ENCODE measurements at regions not wholly inside any gene's neighbourhood (a gene's known extent, or its start where the extent isn't known, plus 50 kb on each side); places are given as distances from the start of the nearest gene placed in this dataset.

GRCh38 chr1:88039240-88039639 is 644.8 kb upstream of the PKN2 start:
- ChIA-PET CTCF (no interaction called here), POLR2A (no interaction called here)
- no peak overlapping the region for H3K4me3 Mint-ChIP-seq (ENCODE audit: unreplicated experiment)
- Histone ChIP-seq H3K4me3 (ENCODE audit: low read depth, low read length) (no peak overlapping the region), H3K9me3 (peaks cover 3% of the 10 kb centered on the region; the same call in 1 of the 2 replicates), H3K27me3 (replicated peaks; ENCODE audit: control insufficient read depth, insufficient read depth, low read length) (no peaks in the 10 kb centered on the region), H3K36me3 (ENCODE audit: control insufficient read depth, insufficient read depth, low read length) (no peaks in the 10 kb centered on the region), H3K4me1 (no peaks in the 10 kb centered on the region)
- intact Hi-C loops (cut with micrococcal nuclease; ENCODE audit: unreplicated experiment) = no loop called here
- H3K36me3 Mint-ChIP-seq (ENCODE audit: insufficient read depth, unreplicated experiment) = no peaks in the 10 kb centered on the region
- H3K9me3 Mint-ChIP-seq (ENCODE audit: unreplicated experiment) = peaks cover 22% of the 10 kb centered on the region
- H3K27me3 Mint-ChIP-seq (ENCODE audit: insufficient read depth, unreplicated experiment) = no peaks in the 10 kb centered on the region
- no peak for DNase-seq
- no peaks in the 10 kb centered on the region for H3K4me1 Mint-ChIP-seq (ENCODE audit: low read depth, unreplicated experiment)
- no peak for TF ChIP-seq CTCF (IDR thresholded peaks at IDR 0.05; ENCODE audit: insufficient read depth in 1 of 2, low read depth in 1 of 2, low read length in 1 of 2, severe bottlenecking in 1 of 2, unreplicated experiment in 1 of 2)
- BruUV-seq (replicated peaks) = no TSS peak
- H3K27ac Mint-ChIP-seq (ENCODE audit: unreplicated experiment) = no peak overlapping the region

DNA sequence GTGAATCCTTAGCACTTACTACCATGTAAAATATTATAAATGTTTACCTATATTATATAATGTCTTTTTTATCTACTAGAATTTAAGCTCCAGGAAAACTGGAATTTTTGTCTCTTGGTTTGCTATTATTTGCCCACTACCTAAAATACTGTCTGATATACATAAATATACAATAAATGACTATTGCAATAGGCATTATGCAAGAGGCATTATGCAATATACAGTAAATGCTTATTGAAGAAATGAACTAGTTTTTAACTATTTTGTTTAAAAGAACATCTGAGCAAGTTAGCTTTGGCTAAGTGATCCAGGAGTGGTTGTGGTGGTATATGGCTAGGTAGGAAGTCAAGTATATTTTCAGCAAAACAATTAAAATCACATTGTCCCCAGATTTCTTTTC is 640.2 kb upstream of the PKN2 start:
- H3K4me3 Mint-ChIP-seq (ENCODE audit: unreplicated experiment) = no peak overlapping the region

DNA sequence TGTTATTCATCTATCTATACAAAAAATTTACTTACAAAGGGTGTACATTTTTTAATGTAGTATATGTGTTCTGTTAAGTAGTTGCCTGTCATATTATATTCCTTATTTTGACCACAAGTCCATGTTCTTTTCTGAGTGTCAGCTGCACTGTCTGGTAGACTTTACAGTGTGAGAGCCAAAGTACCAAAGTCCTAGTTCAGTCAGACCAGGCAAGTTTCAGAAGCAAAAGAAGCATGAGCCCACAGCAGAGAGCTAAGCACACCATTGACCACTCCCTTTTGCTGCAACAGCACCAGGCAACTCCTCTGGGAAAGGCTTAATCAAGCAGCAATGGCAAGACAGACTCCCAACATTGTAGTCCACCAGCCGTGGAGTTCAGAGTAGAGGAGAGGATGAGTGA is 631.9 kb upstream of the PKN2 start:
- H3K27ac Mint-ChIP-seq (ENCODE audit: unreplicated experiment) = no peak overlapping the region

More for the DNA sequence above, 640.2 kb upstream of the PKN2 start:
- Mint-ChIP-seq H3K27me3 (ENCODE audit: insufficient read depth, unreplicated experiment) (no peaks in the 10 kb centered on the region), H3K9me3 (ENCODE audit: unreplicated experiment) (peaks cover 13% of the 10 kb centered on the region), H3K27ac (ENCODE audit: unreplicated experiment) (no peak overlapping the region), H3K4me1 (ENCODE audit: low read depth, unreplicated experiment) (no peaks in the 10 kb centered on the region), H3K36me3 (ENCODE audit: insufficient read depth, unreplicated experiment) (no peaks in the 10 kb centered on the region)
- ChIA-PET CTCF (no interaction called here), POLR2A (no interaction called here)
- intact Hi-C loops (cut with micrococcal nuclease; ENCODE audit: unreplicated experiment) = no loop called here
- BruUV-seq (replicated peaks) = no TSS peak
- Histone ChIP-seq H3K9me3 (peaks cover 3% of the 10 kb centered on the region; the same call in 1 of the 2 replicates), H3K36me3 (ENCODE audit: control insufficient read depth, insufficient read depth, low read length) (no peaks in the 10 kb centered on the region), H3K27me3 (replicated peaks; ENCODE audit: control insufficient read depth, insufficient read depth, low read length) (no peaks in the 10 kb centered on the region), H3K4me3 (ENCODE audit: low read depth, low read length) (no peak overlapping the region), H3K4me1 (no peaks in the 10 kb centered on the region)
- no peak for DNase-seq
- TF ChIP-seq CTCF (IDR thresholded peaks at IDR 0.05; ENCODE audit: insufficient read depth in 1 of 2, low read depth in 1 of 2, low read length in 1 of 2, severe bottlenecking in 1 of 2, unreplicated experiment in 1 of 2) = no peak

More for the DNA sequence above, 631.9 kb upstream of the PKN2 start:
- Histone ChIP-seq H3K36me3 (ENCODE audit: control insufficient read depth, insufficient read depth, low read length) (no peaks in the 10 kb centered on the region), H3K9me3 (no peaks in the 10 kb centered on the region), H3K4me1 (no peaks in the 10 kb centered on the region), H3K4me3 (ENCODE audit: low read depth, low read length) (no peak overlapping the region), H3K27me3 (replicated peaks; ENCODE audit: control insufficient read depth, insufficient read depth, low read length) (no peaks in the 10 kb centered on the region)
- BruUV-seq (replicated peaks) = no TSS peak
- H3K27me3 Mint-ChIP-seq (ENCODE audit: insufficient read depth, unreplicated experiment) = no peaks in the 10 kb centered on the region
- no peak for DNase-seq
- ChIA-PET CTCF (no interaction called here), POLR2A (no interaction called here)
- no peaks in the 10 kb centered on the region for H3K9me3 Mint-ChIP-seq (ENCODE audit: unreplicated experiment)
- H3K4me1 Mint-ChIP-seq (ENCODE audit: low read depth, unreplicated experiment) = no peaks in the 10 kb centered on the region
- no peak for TF ChIP-seq CTCF (IDR thresholded peaks at IDR 0.05; ENCODE audit: insufficient read depth in 1 of 2, low read depth in 1 of 2, low read length in 1 of 2, severe bottlenecking in 1 of 2, unreplicated experiment in 1 of 2)
- intact Hi-C loops (cut with micrococcal nuclease; ENCODE audit: unreplicated experiment) = no loop called here
- no peak overlapping the region for H3K4me3 Mint-ChIP-seq (ENCODE audit: unreplicated experiment)
- H3K36me3 Mint-ChIP-seq (ENCODE audit: insufficient read depth, unreplicated experiment) = no peaks in the 10 kb centered on the region

Measured in Caco-2 (cell line).